HL-60 (cell line): ENCODE measurements at regions not wholly inside any gene's neighbourhood (a gene's known extent, or its start where the extent isn't known, plus 50 kb on each side); places are given as distances from the start of the nearest gene placed in this dataset.

Source experiments
- DNase-seq, 2 experiments: peaks; one replicate each; pipeline ENCODE4 v3.0.0-alpha.2; 2010 to 2020; ENCODE audit warnings: low read depth in 1 of 2, low spot score in 1 of 2
- H3K27ac ChIP-seq: fragments of 250-450 bp; sonication (Bioruptor Pico); replicated peaks from 2 replicates; pipeline ENCODE4 v1.5.1; 2020; ENCODE audit warnings: mild to moderate bottlenecking, moderate library complexity
- H3K27me3 ChIP-seq: fragments of 250-450 bp; sonication (Bioruptor Pico); 2 replicates; pipeline ENCODE4 v1.5.1; 2021; ENCODE audit warnings: mild to moderate bottlenecking, moderate library complexity; ENCODE audit not compliant: insufficient read depth, poor library complexity, severe bottlenecking
- H3K4me3 ChIP-seq: replicated peaks from 2 replicates; pipeline ENCODE4 v1.5.1; 2011; ENCODE audit warnings: mild to moderate bottlenecking, control low read depth, low read length; ENCODE audit not compliant: insufficient read depth
- GABPA ChIP-seq: IDR thresholded peaks from 2 replicates; pipeline ENCODE4 v1.6.1; 2012; ENCODE audit warnings: low read depth
- POLR2AphosphoS5 ChIP-seq: IDR thresholded peaks from 2 replicates; pipeline ENCODE4 v1.6.1; 2012; ENCODE audit warnings: low read depth
- SPI1 ChIP-seq: IDR thresholded peaks from 2 replicates; pipeline ENCODE4 v1.6.1; 2012; ENCODE audit warnings: low read depth, mild to moderate bottlenecking, borderline replicate concordance
- TF ChIP-seq, protein P1 (sequence below): IDR thresholded peaks from one replicate; pipeline ENCODE4 v1.5.1; 2011; ENCODE audit warnings: low read length, control low read depth, inconsistent platforms; ENCODE audit not compliant: insufficient read depth
- TF ChIP-seq, protein P2 (sequence below): IDR thresholded peaks from 2 replicates; pipeline ENCODE4 v1.6.1; 2012; ENCODE audit warnings: low read depth; ENCODE audit not compliant: insufficient replicate concordance

DNA sequence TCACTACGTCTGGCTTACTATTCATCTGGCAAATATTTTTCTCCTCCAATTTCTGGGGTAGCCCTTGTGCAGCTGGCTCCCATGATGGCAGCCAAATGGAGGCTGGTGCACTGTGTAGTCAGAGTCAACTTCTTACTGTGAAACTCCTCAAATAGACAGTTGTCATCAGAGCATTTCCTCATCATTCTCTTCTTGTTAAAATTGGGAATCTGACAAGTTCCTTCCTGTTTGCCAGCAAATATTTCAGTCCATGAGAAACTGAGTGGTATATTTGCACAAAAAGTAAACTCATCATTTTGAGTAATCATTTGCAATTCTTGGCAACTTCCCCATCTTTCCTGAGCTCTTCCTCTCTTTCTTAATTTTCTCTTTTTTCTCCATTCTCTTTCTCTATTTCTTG lies 394.9 kb upstream of the RGS17 start:
- H3K27me3 ChIP-seq = no peaks in the 10 kb centered on the region
- H3K4me3 ChIP-seq = no peak overlapping the region
- TF ChIP-seq, protein P1, sequence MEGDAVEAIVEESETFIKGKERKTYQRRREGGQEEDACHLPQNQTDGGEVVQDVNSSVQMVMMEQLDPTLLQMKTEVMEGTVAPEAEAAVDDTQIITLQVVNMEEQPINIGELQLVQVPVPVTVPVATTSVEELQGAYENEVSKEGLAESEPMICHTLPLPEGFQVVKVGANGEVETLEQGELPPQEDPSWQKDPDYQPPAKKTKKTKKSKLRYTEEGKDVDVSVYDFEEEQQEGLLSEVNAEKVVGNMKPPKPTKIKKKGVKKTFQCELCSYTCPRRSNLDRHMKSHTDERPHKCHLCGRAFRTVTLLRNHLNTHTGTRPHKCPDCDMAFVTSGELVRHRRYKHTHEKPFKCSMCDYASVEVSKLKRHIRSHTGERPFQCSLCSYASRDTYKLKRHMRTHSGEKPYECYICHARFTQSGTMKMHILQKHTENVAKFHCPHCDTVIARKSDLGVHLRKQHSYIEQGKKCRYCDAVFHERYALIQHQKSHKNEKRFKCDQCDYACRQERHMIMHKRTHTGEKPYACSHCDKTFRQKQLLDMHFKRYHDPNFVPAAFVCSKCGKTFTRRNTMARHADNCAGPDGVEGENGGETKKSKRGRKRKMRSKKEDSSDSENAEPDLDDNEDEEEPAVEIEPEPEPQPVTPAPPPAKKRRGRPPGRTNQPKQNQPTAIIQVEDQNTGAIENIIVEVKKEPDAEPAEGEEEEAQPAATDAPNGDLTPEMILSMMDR = no peak
- TF ChIP-seq GABPA (no peak), POLR2AphosphoS5 (no peak), SPI1 (no peak)
- H3K27ac ChIP-seq = no peak overlapping the region
- DNase-seq = no peak

GRCh38 chr6:153523390-153523789 lies 392.3 kb upstream of the RGS17 start:
- no peak overlapping the region for H3K4me3 ChIP-seq
- H3K27ac ChIP-seq = no peak overlapping the region
- no peak for TF ChIP-seq GABPA
- TF ChIP-seq, protein P1 = no peak
- TF ChIP-seq POLR2AphosphoS5 = no peak
- TF ChIP-seq SPI1 = no peak
- TF ChIP-seq, protein P2, sequence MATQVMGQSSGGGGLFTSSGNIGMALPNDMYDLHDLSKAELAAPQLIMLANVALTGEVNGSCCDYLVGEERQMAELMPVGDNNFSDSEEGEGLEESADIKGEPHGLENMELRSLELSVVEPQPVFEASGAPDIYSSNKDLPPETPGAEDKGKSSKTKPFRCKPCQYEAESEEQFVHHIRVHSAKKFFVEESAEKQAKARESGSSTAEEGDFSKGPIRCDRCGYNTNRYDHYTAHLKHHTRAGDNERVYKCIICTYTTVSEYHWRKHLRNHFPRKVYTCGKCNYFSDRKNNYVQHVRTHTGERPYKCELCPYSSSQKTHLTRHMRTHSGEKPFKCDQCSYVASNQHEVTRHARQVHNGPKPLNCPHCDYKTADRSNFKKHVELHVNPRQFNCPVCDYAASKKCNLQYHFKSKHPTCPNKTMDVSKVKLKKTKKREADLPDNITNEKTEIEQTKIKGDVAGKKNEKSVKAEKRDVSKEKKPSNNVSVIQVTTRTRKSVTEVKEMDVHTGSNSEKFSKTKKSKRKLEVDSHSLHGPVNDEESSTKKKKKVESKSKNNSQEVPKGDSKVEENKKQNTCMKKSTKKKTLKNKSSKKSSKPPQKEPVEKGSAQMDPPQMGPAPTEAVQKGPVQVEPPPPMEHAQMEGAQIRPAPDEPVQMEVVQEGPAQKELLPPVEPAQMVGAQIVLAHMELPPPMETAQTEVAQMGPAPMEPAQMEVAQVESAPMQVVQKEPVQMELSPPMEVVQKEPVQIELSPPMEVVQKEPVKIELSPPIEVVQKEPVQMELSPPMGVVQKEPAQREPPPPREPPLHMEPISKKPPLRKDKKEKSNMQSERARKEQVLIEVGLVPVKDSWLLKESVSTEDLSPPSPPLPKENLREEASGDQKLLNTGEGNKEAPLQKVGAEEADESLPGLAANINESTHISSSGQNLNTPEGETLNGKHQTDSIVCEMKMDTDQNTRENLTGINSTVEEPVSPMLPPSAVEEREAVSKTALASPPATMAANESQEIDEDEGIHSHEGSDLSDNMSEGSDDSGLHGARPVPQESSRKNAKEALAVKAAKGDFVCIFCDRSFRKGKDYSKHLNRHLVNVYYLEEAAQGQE = no peak
- H3K27me3 ChIP-seq = no peaks in the 10 kb centered on the region
- no peak for DNase-seq

DNA sequence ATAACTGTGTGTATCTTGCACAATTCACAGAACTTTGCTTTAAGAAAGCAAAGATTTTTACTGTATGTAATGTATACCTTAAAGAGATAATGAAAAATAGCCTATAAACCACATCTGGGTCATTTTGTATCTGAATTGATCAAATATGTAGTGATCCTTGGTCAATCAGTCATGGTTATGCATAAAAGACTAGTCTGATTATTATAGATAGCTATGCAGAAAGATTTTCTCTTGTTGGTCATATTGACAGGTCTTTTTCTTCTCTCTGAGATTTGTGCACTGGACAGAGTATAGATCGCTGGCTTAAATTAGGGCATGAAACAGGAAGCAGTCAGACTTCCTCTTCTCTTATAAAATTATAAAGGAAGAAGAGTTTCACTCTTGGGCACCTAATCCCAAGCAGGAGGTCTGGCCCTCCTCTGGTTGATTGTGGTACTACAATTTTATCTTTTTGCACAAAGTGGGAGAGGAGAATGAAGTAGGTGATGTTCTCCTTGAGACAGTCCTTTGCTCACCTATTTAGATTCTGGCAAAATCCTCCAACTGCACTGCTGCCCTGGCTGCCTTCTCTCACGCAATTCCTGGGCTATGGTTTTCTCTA lies 380.9 kb upstream of the RGS17 start:
- DNase-seq = peak; percentile 21 to 35
- no peaks in the 10 kb centered on the region for H3K27me3 ChIP-seq
- TF ChIP-seq, protein P1 = peak; percentile 36
- peak; percentile 86 for TF ChIP-seq SPI1
- no peak for TF ChIP-seq POLR2AphosphoS5
- TF ChIP-seq GABPA = 0 out of 2 replicates have a peak, but pooled peaks have one; percentile 11
- TF ChIP-seq, protein P2 = no peak
- no peak overlapping the region for H3K4me3 ChIP-seq
- no peak overlapping the region for H3K27ac ChIP-seq

GRCh38 chr6:153503810-153504209 lies 372.7 kb upstream of the RGS17 start:
- Histone ChIP-seq H3K27ac (no peak overlapping the region), H3K27me3 (no peaks in the 10 kb centered on the region), H3K4me3 (no peak overlapping the region)
- TF ChIP-seq, protein P2 = no peak
- TF ChIP-seq, protein P1 = no peak
- TF ChIP-seq GABPA = no peak
- no peak for TF ChIP-seq POLR2AphosphoS5
- no peak for TF ChIP-seq SPI1
- no peak for DNase-seq
